Kidney glomerular epithelial cell (primary cell): ENCODE measurements at regions not wholly inside any gene's neighbourhood (a gene's known extent, or its start where the extent isn't known, plus 50 kb on each side); places are given as distances from the start of the nearest gene placed in this dataset.
A peak's percentile ranks its signal among the peaks of the same experiment; 100 is the strongest.

Source experiments
- DNase-seq: peaks from one replicate; lab custom pipeline; 2025; lab: John Stamatoyannopoulos, UW

DNA sequence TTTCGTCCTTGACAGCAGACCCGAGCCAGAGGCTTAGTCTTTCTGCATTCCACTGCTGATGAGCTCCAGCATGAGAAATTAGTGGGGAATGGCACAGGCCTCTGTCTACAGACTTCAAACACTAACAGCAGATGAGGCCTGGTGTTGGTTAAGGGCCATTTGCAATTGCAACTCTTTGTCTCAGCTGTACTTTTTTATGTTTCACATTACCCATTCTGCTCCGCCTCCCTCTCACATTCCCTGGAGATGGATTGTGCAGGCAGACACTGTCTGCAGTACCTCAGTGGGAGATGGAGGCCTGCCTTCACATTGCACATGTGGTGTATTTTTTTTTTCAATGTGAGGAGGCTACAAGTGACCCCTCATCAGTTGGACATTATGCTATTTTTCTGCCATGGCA is 370.2 kb downstream of the DUSP10 start:
- no peak for DNase-seq

DNA sequence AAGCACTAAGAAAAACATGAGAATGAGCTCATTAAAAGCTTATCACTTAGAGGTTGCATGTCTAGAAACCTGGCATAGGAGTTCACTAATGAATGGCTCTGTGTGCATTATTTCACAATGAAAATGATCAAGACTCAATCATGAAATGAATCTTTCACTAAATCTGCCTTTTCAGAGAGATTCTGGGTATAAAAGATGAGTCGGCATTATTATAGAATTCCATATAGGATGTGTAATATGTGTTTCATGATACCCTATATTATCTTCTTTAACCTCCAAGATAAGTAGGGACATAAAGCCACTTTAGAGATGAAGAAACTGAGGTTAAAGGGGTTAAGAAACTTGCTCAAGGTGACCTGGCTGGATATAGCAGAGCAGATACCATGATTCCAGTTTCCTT is 368.1 kb downstream of the DUSP10 start:
- no peak for DNase-seq

DNA sequence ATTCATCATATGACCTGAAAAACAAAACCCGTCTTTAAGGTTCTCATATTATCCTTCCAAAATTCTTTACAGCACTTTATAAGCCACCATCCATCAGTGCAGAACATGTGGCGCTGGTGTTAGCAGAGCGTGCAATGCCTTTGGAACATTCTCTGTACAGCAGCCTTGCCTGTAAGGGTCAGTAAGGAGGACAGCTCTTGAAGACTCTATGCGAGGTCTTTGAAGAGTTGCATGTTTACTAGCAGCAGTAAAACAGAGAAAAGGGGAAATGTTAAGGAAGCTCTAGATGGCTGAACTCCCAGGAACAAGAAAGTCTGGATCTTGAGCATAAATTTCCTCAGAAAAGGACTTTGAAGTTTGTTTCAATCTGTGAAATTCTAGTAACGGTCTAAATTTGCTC is 365.6 kb downstream of the DUSP10 start:
- DNase-seq = no peak

DNA sequence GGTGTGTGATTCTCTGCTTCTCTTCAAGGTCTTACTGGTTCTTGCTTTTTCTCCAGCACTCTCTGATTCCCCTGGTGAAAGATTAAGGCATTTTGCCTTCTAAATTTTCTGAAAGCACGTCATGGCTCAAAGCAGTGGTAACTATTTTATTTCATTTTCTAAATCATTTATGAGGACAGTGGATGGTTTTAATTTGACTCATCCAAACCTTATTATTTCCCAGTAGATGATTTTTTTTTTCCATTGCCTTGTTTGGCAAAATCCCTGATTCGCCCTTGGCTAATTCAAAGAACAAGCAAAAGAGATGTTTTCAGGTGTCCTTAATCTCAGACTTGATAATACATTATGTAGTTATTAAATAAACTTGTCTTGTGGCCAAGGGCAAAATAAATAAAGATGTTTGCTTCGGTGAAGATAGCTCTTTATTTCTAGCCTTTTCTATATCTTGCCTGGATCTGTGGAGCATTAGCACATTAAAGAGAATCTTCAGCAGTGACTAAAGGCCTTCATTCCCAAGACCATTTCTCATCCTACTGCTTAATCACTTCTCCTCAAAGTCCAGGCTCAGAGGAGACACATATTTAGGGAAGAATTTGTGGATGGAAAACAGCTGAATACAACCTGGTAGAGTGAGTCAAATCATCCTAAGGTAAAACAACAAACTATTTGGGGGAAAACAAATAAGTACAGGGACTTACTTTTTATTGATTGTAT is 359.8 kb downstream of the DUSP10 start:
- no peak for DNase-seq

DNA sequence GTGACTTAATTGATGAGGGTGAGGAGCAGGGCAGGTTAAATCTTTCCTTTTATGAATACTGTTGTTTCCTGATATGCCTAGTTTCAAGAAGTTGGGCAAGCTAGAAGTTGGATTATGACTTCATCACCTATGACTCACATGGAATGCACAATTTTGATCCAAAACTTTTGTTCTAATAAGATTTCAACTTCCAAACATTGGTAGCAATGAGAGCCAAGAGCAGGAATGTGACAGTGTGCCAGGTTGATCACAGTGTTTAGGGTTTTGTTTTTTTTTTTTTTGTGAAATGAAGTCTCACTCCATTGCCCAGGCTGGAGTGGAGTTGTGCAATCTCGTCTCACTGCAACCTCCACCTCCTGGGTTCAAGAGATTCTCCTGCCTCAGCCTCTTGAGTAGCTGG is 349.4 kb downstream of the DUSP10 start:
- DNase-seq = peak; percentile 55

DNA sequence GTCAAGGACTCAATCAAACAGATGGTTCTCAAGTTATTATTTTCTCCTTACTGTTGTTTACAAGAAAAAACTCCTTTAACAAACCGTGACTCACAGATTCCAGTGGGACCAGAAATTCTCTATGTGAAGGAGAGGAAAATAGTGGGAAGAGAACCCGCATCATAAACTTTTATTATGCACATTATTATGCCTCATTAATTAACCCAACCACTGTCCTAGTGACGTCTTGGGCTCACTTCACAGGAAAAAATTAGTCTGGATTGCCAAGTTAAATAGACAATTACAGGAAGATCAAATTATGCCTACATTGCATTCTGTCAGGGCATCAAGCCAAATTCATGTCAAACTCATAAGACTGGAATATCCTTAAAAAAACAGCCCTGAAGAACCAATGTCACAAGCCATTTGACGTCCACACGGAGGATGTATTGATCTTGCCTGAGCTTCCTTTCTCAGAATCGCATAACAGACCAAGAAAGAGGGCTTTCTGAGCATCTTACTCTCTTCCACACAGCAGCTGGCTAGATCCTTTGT is 347.8 kb downstream of the DUSP10 start:
- peak; percentile 91 for DNase-seq

DNA sequence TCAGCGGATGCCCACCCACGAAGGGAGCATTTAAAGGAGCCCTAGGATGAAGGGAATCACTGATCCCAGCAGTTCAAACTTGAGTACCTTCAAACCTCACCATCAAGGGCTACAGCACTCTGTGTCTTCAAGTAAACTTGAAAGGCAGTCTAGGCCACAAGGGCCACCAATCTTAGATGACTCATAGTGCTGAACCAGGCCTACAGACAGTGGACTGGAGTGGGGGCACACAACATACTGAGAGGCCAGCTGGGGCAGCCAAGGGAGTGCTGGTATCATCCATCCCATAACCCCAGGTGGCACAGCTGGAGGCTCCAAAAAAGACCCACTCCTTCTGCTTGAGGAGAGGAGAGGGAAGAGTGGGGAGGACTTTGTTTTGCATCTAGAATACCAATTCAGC is 345.4 kb downstream of the DUSP10 start:
- DNase-seq = no peak

DNA sequence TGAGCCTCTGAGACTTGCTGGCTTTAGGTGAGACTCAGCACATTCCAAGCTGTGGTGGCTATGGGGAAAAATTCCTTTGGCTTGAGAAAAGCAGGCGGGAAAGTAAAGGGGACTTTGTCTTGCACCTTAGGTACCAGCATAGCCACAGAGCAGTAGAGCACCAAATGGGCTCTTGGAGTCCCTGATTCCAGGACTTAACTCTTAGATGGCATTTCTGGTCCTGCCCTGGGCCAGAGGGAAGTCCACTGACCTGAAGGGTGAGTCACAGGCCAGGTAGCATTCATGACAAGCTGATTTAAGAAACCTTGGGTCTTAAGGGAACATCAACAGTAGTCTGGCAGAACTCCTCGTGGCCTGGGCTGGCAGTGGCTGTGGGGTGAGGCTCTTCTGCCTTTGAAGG is 344.7 kb downstream of the DUSP10 start:
- DNase-seq = no peak

DNA sequence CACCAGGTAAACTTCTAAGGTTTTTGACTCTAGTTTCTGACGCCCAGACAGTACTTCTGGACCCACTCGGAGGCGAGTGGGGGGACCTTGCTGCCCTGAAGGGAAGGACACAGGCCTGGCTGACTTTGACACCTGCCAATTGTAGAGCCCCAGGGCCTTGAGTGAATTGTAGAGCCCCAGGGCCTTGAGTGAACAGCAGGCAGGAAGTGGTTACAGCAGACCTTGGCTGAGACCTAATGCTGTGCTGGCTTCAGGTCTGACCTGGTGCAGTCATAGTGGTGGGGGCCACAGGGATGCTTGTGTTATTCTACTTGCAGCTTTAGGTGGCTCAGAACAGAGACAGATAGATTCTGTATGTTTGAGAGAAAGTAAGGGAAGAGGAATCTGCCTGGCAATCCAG is 344.3 kb downstream of the DUSP10 start:
- DNase-seq = no peak

DNA sequence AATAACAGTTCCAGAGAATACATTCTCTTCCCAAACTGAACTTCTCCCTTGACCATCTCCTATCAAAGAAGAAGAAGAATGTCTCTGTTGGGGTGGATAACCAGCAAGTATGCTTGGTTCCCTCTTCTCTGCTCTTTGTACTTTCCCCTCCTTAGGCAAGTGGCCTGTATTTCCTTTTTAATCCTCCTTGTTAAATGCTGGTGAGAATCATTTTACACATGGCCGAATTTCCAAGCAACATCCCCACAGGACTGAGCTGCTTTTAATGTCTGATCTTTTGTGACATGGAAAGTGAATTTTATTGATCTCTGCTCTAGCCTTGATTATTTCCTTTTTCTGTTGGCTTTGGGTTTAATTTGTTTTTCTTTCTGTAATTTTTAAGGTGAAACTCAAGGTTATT is 336.7 kb downstream of the DUSP10 start:
- DNase-seq = no peak

DNA sequence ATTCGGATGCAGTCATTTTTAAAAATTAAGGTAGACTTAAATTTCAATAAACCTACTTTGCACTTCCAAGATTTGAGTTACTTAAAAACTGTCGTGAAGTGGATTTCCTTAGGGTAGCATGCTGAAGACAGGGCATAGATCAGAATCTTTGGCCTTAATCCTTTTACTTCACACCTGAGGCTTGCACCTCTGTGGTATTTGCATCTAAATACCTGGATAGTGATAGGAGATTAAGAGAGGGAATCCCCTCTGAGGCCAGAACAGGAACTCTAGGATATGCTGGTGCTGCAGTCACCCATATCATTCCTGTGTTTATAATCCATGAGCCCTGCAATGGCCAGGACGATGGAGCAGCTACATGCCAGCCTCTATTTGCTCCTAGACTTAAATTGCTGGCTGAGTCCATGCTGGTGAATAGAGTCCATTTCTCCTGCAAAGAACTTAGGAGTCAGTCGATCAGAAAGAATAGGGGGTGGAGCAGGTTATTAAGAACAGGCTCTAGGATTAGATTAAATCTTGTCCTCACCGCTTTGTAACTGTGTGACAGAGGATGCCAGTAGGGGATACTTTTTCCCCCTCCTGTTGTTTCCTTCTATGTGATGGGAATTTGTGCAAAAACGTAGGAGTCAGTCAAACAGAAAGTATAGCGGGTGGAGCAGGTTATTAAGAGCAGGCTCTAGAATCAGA is 333.6 kb downstream of the DUSP10 start:
- no peak for DNase-seq

DNA sequence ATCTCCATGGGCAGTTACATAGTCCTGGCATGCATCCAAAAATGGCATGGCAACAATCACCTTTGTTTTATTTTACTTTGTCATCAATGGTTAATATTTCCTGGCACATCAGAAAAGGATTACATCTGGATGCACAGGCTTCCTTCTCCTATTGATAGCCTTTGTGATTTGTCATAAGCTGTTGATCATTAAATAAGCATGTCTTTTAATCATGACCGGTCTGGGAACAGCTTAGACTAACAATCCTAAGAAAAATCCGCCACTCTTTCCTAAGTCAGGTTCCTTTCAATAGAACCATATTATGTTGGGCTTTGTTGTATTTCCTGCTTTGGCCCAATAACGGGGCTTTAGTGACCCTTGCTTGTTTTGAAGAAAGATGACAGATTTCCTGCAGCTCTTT is 330.6 kb downstream of the DUSP10 start:
- no peak for DNase-seq

DNA sequence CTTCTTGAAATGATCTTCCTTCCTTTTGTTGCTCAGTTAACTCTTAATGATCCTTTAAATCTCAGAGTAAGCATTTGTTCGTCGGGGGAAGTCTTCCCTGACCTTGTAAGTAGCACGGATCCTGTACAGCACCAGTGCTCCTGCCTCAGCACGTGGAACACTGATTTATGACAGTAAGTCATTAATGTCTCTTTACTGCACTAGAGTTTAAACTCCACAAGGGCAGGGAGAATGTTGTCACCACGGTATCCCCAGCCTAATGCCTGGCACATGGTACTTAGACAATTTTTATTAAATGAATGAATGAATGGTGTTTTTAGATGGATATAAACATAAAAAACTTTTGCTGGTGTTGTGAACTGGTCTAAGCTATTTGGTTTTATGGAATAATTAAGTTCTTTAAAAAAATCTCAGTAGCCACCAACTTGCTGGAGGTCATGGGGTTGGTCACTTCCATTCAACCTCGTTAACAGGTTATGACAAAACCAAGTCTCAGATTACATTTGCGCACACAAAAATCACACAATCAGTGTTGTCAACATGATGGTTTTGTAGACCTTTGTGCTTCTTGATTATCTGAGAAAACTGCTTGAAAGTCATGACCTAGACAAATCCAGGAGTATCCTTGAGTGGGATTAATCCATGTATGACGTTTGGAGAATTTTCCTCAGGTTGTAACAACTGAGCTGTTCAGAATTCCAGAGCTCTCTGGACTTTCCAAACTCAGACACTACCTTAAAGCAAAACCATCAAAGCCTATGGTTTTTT is 326.9 kb downstream of the DUSP10 start:
- no peak for DNase-seq

DNA sequence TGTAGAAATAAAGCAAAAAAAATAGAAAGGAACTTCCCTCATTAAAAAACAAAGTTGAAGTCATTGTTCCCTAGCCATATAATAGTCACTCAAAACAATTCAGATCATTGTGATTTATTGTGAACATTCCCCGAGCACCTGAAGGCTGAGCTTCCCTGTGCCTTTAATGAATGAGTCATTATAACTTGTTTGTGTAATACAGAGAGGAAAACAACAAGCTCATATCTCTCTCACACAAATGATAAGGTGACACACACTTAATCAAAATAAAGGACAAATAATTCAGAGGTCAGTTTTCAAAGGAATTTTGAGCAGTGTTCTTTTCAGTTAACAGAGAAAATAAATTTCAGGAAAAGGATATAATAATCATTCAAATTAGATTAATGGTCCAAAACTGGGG is 326.2 kb downstream of the DUSP10 start:
- no peak for DNase-seq

DNA sequence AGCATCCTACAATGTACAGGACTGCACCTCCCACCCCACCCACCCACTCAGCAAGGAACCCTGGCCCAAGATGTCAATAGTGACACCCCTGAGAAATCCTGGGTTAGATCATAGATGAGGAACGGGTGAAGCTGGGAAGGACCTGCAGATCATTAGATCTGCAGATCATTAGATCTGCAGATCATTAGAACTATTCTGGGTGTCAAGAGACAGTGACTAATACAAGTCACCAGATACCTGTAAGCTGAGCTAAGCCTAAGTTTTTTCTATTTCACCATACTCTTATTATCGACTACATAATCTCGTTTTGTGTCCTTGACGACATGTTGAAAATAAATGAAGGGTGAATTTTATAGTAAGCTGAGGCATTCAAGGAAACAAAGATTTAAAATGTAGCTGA is 325.7 kb downstream of the DUSP10 start:
- no peak for DNase-seq

DNA sequence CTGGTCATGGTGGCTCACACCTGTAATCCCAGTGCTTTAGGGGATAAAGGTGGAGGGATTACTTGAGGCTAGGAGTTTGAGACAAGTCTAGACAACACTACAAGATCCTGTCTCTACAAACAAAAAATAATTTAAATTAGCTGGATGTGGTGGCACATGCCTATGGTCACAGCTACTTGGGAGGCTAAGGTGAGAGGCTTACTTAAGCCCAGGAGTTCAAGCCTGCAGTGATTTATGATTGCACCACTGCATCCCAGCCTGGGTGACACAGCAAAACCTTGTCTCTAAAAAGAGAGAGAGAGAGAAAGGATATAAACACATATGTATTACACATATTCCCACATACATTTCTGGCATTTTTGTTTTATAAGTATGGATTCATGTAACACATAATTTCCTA is 325.2 kb downstream of the DUSP10 start:
- no peak for DNase-seq

DNA sequence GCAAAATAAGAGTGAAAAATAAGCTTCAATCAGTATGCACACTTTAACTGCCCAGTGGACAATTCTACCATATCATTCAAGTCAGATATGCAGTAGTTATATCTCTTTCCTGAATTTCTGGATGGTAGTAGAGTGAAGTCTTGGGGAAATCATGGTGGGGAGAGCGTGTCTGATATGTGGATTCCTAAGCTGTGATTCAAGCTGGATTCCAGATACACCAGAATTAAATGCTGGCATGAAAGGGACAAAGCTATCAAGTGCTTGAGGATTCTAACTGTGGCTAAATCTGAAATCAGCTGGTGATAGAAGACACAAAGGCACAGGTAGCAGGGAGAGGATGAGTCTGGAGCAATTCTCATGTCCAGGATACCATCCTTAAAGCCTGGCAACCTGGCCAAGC is 323.5 kb downstream of the DUSP10 start:
- DNase-seq = no peak

DNA sequence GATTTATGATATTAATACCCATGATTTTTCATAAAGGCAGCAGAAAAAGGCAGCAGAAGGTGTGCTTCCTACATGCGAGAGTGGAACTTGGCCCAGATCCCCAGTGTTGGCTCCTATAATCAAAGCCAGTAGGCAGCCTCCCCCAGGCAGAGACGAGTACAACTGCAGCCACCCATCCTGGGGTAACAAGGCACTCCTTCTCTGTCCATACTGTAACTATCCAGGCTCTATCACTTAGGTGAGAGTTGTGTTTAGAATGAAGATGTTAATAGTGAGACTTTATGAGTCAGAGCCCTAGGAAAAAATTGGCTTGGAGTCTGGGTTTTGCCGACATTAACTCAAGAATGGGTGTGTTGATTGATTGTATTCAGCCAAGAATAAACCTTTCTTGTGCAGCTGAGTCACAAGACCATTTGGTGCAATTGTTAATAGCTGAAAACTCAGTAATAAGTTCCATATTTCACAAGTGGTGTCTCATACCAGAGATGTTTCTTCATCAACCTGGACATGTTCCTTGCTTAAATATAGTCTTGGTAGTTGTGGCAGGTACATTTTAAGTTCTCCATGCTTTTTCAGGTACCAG is 322.3 kb downstream of the DUSP10 start:
- no peak for DNase-seq

DNA sequence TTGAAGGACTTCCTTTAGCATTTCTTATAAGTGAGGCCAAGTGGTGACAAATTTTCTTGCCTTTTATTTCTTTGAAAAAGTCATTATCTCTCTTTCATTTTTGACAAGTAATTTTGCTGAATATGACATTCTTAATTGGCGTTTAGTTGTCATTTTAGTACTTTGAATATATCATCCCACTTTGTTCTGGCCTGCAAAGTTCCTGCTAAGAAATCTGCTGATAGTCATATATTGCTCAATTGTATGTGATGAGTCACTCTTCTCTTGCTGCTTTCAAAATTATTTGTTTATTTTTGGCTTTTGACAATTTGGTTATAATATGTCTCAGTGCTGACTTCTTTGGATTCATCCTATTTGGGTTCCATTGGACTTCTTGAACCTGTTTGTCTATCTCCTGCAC is 312.6 kb downstream of the DUSP10 start:
- DNase-seq = no peak

DNA sequence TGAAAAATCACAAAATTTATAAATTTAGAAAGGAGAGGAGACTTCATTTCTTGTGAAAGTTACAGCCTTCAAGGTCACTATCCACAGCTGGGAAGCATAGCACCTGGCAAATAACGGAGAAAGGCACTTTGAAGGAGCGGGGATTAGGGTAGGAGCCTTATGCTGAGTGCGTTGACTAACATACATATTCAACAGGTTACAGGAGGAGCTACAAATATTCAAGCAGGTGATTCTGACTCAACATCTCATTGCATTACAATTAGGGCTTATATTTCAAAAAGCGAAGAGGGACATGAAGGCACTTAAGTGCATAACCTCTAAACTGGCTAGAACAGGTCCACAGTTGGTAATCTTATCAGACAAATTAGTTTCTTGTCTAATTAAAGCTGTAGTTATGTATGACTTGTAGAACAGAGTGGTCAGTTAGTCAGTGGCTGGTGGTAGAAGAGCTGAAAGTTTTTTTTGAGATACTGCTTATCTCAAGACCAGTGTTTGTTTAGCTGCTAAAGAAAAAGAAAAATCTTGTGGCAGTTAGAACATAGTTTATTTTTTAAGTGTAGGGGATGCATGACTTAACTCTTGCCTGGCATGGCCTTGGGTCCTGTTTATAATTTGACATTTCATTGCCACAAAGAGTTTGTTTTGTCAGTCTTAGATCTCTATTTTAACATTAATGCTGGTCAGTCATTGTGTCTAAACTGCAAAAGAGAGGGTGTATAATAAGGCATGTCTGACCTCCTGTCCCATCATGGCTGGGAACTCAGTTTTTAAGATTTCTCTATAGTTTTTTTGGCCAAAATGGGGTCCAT is 311.5 kb downstream of the DUSP10 start:
- no peak for DNase-seq

DNA sequence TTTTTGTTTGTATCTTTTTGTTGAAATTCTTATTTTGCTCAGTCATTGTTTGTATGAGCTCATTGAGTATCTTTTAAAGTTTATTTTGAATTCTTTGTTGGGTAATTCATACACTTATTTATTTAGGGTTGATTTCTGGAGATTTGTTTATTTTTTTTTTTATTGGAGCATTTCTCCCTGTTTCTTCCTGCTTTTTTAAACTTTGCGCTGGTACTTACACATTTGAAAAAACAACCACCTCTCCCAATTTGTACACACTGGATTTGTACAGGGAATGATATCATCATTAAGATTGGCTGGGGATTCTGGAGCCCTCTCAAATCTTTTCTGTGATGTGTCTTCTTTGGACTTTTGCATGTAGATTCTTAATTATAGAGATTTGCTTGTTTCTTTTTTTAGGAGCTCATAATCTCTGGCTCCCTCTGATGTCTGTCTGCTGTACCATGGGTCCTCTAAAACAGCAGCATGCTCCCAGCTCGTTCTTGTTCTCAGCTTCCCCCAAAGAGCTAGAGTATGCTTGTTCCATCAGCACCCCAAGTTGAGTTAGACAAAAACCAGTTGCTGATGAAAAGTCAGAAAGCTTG is 310.7 kb downstream of the DUSP10 start:
- no peak for DNase-seq
